NCI-H2196 treated with DMSO at 0.1 percent for 48 hours (cell line): ENCODE measurements at regions not wholly inside any gene's neighbourhood (a gene's known extent, or its start where the extent isn't known, plus 50 kb on each side); places are given as distances from the start of the nearest gene placed in this dataset.
"Not testable (repeated sequence)": the region's sequence is repeated elsewhere in the genome, so short reads cannot be mapped to it uniquely, and the experiment has no call there.

Experiments used
- DNase-seq: peaks from one replicate; lab custom pipeline; 2025; ENCODE audit not compliant: unreplicated experiment; lab: John Stamatoyannopoulos, UW

DNA sequence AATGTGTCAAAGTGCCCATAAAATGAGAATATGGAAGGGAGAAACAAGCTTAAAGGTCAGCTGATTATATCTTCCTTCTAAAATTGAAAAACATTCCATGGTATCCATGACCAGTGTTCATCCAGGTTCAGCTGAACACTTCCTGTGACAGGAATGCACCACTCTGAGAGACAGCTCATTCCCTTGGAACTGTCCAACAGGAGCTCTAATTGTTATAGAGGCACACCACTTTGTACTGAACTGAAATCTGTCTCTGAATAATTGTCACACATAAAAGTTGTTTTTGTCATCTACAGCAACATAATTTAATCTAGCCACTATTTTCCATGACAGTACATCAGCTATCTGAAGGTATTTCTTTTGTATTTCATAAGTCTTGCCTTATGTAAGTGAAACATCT lies 195.9 kb upstream of the ZNF804A start:
- no peak for DNase-seq

DNA sequence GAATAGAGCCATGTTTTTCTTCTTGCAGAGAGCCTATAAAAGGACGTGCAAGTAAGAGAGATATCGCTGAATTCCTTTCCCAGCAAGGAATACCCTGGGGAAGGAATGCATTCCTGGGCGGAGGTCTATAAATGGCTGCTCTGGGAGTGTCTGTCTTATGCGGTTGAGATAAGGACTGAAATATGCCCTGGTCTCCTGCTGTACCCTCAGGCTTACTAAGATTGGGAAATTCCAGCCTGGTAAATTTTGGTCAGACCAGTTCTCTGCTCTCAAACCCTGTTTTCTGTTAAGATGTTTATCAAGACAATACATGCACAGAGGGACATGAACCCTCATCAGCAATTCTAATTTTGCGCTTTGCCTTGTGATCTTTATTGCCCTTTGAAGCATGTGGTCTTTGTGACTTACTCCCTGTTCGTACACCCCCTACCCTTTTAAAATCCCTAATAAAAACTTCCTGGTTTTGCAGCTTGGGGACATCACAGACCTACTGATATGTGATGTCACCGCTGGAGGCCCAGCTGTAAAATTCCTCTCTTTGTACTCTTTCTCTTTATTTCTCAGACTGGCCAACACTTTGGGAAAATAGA lies 191.2 kb upstream of the ZNF804A start:
- DNase-seq = not testable (repeated sequence)

DNA sequence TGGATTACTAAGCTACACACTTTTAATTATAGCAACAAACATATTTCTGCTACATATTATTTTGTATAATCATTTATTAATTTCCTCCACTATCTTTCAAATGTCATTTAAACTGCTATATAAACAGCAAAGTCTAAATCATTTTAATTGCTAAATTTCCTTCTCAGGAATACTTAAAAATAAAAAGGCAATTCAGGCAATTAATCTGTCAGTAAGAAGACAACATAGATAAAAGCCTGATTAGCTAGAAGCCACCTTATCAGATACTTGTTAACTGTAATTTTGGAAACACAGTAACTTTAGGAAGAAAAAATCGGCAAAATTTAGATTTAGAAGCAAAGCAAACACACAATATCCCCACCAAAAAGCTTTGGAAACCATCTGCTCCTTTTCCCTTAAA lies 188.2 kb upstream of the ZNF804A start:
- no peak for DNase-seq

DNA sequence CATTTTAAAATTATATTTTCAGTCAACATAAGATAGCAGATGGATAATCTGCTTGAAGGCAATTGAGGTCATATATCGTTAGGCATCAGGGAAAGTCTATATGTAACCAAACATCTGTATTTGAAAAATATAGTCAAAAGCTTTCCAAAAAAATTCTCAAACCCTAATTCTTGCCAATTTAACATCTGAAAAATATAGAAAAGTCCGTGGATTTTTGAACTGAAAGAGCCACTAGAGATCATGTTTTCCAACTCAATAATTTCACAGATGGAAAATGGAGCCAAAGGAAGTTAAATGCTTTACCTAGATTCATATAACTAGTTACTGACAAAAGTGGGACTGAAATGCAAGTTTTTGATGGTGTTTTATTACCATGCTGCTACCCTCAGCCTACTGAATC lies 185.1 kb upstream of the ZNF804A start:
- DNase-seq = no peak

DNA sequence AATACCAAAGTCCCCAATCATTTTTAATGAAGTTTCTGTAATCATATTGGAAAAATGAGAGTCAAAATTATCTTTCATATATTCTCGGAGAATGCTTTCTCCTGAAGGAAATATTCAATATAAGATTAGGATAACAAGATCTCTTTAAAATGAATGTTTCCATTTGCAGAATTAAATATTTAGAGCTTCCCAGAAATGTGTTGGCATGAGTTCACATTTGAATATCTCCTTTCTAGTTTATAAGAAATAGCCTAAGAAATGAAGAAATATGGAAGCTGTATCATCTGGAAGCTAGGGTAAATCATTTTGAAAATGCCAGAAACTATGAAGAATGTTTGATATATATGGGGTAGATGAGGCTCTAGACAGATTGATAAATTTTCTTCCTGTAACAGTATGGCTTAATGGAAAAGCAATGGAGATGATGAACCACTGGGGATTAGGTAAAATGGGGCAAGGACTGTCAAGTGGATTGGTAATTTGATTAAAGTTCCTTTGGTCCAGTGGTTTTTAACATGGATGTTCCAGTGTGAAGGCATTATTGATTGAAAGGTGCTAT lies 184.6 kb upstream of the ZNF804A start:
- no peak for DNase-seq

DNA sequence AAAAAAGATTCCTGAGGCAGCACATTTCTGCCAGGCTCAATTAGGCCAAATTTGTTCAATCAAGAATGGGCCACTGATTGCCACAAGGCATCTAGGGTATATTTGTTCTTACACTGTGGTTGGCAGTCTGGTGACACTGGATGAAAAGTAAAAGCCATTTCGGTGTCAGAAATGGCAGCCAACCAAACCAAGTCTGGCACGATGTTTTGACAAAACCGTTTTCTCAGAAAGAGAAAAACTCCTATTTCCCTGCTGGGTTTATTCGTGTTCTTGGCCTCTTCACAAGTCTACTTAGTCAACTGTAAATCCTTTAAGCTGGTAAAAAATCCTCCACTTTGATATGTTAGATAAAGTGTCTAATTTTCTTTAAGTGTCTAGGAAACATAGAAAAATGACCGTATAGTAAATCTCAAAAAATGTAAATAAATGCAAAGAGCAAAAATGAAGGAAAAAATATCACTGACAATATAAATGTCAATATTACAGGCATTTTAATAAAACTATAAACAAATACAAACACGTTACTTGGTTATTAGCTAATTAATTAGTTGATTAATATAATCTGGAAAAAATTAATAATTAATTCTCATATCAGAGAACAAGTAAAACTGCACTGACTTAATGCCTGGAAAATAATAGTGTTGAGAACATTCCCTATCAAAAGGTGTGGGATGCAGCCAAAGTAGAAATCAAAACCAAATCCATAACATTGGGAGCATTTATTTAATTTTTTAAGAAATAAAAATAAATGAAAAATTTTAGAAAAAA lies 182.0 kb upstream of the ZNF804A start:
- DNase-seq = no peak

DNA sequence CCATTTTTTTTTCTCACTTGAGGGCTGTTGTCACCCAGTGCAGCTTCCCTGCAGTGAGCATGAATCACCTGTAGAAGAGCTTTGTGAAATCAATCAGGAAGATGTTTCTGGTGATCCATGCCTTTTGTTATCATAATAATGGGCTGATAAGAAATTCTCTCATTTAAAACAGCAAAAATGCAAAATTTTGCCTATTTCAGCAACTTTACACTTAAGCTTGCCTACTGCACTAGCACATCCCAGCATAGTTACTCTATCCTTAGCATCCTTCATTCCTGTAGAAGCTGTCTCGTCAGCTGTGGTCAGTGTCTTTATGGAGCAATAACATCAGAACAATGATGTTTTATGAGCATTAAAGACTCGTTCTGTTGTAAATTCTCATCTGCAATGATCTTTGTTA lies 178.6 kb upstream of the ZNF804A start:
- no peak for DNase-seq

DNA sequence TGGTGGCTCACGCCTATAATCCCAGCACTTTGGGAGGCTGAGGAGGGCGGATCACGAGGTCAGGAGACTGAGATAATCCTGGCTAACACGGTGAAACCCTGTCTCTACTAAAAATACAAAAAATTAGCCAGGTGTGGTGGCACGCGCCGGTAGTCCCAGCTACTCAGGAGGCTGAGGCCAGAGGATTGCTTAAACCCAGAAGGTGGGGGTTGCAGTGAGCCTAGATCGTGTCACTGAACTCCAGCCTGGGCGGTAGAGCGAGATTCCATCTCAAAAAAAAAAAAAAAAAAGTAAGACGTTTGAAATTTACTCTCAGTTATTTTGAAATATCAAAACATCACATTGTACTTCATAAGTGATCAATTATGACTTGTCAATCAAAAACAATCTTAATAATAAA lies 176.9 kb upstream of the ZNF804A start:
- DNase-seq = not testable (repeated sequence)

DNA sequence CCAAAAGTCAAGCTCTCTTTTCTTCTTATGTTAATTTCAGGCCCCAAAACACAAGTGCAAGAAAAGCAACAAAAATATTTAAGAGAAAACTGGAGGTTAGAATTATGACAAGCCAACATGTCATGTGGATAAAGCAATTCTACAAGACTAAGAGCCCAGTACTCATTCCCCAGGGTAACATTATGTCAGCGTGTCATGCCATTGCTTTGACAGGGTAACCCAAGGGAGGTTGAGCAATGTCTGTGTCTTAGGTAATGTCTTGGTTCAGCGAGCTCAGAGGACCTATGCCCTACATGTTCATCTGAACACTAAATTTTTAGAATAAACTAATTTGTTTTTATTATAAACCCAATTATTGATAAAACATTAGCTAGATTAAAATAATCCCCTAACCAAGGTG lies 173.2 kb upstream of the ZNF804A start:
- no peak for DNase-seq

DNA sequence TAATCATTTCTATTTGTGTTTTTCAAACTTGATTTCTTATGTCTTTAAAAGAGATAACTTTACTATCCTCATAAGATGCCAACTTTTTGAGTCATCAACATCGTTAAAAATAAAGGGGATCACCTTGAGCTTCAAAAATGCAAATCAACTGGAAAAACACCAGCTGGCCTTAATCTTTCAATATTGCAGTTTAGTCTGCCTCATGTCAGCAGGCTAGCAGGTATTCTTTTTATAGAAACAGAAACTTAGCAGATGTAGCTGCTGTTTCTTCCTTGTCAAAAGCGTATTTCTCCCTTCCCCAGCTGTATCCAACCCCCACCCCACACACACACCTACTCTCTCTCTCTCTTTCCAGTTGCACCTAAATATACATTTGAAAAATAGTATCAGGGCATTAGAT lies 154.1 kb upstream of the ZNF804A start:
- DNase-seq = no peak

DNA sequence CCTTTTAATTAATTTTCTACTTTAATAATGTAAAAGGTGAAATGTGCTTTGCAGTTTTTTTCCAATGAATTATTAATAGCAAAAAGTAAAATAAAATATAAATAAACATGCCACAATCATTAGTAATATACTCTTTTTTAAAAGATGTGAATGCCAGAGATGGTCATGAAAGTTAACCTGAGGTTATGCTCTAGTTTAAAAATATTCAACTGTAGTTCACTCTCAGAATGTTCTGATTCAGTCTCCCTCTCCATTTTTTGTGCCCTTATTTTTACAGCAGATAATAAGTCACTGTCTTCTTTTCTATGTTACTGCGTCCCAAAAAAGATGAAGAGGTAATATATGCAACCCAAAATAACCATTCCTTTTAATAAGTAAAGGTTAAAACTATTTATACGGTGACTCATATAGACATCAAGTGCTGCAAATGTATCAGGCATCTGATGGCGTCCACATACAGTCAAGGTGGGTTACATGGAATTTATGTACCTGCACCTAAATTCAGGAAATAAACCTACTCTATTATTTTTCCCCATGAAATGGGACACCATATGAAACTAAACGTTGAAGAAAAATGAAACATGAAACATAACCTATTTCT lies 153.6 kb upstream of the ZNF804A start:
- no peak for DNase-seq

DNA sequence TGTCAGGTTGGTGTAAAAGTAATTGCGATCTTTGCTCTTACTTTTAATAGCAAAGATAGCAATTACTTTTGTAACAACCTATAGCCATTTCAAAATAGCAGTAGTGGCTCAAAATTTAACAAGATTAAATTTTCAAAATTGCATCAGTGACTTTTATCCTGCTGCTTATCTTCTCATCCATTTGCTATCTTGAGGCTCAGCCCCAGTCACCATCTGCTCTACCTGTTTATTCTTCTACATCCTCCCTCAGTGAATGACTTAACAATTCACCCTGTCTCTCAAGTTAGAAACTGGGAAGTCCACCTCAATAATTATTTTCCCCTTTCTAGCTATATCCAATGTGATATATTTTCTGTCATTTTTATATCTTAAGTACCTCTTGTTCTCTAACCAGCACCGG lies 148.6 kb upstream of the ZNF804A start:
- no peak for DNase-seq

DNA sequence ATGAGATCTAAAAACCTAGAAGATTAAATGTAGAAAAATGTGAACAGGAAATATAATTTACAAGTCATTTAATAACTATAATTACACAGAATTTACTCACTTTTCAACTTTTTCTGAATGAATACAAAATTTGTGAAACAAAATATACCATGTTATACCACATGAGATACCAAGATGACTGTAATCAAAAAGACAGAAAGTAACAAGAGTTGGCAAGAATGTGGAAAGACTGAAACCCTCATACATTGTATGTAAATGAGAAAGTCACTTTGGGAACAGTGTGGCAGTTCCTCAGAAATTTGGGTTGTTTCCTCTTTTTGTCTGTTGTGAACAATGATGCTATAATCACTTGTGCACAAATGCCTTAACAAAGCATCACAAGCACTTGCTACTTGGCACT lies 145.4 kb upstream of the ZNF804A start:
- no peak for DNase-seq

DNA sequence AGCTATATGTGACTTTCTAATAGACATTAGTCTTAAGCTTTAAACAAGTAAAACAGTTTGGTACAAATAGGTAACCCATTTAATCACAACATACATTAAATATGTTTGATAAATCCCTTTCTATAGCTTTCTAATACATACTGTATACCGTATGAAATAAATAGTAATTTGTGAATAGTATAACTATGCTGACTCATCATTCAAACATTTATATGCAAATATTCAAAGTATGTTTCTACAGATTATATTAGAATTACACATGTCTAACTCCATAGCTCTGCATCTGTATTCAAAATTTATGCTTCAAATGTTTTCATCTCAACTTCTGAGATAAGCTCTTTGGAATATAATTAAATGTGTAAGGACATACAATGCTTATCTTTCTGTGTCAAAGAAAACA lies 142.7 kb upstream of the ZNF804A start:
- no peak for DNase-seq

DNA sequence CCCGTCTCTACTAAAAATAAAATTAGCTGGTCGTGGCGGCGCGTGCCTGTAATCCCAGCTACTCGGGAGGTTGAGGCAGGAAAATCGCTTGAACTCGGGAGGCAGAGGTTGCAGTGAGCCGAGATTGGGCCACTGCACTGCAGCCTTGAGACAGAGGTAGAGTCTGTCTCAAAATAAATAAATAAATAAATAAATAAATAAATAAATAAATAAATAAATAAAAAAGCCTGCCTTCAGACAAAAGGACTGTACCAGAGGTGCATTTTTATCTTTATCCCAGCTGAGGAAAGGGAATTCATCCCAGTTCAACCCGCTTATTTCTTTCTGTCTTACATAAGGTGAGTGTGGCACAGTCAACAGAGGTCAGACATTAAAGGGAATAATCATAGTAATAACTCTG lies 141.6 kb upstream of the ZNF804A start:
- DNase-seq = not testable (repeated sequence)

DNA sequence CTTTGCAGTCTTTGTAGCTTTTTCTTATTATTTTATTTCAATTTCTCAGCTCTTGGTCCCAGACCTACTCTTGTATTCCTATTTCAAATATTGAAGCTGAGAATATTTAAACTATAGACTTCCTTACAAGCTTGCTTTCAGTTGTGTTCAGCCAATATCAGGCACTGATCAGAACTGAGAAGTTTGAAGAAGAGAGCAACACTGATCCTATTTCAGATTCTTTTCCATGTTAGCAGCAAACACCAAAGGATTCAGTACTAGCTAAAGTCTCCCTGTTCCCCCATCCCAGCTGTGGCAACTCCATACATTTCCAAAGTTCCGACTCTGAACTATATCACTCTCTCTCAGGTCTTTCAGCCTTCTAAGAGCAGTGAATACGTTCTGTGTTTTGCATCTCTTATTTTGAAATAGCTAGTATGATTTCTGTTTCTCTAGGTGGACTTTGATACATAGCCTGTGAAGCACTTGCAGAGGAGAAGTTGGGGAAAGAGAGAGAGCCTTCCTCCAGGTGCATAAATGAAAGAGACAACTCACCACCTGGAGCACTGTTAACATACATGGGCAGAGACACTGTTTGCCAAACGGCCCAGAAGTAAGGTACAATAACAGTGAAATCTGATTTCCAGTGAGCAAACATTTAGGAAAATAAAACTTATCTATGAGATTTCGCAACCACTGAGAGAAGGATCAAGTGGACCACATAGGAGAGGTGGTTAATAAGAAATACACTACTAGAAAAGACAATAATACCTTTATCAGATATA lies 135.0 kb upstream of the ZNF804A start:
- peak; percentile 36 for DNase-seq

DNA sequence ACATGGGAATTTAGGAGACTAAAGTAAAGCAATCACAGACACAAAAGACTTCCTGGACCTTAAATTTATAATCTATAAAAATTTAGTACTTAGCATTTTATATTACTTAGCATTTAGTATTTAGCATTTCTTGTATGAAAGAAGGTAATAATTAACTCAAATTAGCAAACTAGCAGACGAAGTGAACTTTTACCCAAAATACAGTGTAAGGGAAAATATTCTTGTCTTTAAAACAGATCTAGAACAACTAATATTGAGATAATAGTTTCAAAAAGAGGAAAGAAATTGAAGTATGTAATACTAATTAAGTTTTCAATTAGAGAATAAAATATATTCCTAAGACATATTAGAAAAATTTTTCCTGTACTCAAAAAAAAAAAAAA lies 134.5 kb upstream of the ZNF804A start:
- DNase-seq = no peak

DNA sequence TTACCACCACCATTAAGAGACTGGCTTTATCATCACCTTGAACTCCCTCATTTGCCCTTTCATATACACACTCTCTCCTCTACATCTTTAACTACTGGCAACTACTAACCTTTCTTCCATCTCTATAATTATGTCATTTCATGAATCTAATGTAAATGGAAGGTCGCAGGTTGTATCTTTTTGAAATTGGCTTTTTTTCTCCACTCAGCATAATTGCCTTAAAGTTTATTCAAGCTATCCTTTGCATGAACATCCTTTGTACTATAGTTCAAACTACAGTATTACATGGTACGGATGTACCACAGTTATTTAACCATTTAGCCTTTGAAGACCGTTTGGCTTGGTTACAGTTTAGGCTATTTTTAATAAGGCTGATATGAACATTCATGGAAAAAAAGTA lies 129.5 kb upstream of the ZNF804A start:
- DNase-seq = no peak

DNA sequence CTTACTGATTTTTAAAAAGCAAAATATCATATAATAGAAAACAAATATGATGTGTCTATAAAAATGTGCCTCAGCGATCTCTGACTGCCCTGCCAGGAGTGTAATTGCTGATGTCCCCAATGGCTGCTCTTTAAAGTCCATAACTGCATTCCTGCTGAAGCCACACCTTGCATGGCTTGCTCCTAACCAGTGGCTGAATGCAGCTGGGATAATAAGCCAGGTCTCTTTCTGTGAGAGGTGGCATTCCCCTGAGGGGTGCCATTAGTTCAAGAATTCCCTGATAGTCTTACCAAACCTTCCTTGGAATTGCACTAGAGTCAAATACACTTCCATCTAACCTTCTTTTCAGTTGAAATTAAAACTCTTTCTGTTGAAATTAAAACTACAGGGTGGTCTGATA lies 125.8 kb upstream of the ZNF804A start:
- DNase-seq = no peak

DNA sequence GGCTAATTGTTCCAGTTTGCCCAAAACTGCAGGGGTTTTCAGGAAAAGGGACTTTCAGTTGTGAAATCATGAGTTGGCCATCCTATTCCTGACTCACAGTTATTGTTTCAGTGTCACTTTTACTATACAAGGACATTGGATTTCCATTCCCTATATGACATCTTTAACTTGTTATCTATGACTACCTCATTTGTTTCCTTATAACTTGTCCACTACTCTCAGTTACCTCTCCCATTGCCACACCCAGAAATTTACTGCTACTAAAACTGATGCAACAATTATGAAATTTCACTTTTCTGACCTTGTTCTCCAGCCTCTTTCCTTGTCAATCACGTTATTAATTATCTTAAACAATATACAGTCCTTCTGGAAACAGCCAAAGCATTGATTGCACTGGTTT lies 116.5 kb upstream of the ZNF804A start:
- DNase-seq = no peak

DNA sequence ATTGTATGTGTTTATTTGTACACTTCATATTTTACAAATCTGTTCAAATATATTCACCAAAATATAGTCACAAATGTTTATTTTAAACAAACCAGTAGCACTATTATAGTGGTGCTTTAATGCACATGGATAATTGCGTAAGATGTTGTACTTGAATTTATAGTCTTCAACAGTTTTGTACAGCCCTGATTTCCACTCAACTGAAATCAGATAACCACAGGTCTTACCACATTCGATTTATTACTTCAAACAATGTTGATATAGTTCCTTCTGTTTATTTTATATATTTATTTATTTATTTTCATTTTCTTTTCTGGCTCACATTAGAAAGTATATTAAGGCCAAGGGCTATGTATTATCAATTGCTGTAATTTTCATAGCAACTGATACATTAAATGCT lies 99.4 kb upstream of the ZNF804A start:
- DNase-seq = no peak

DNA sequence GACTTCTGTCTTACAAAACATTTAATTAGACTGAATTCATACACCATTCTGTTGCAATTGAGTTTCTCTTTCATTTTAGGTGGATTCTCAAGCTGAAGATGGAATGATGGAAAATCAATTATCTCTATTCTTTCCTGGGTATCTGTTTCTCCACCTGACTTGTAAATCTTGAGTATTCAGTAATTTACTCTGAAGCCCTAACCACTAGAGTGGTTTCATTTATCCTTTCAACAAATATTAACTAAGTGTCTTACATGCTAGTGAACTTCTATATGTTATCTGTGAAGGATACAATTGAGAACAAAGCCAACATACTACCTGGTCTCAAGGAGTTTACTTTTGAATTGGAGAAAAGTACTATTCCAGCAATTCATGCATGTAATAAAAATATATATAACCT lies 94.1 kb upstream of the ZNF804A start:
- DNase-seq = no peak
